Stomach smooth muscle (tissue), 2 donors: ENCODE measurements at regions not wholly inside any gene's neighbourhood (a gene's known extent, or its start where the extent isn't known, plus 50 kb on each side); places are given as distances from the start of the nearest gene placed in this dataset.

ENCODE experiments used
- H3K27ac ChIP-seq: one replicate; pipeline ENCODE4 v1.7.0; 2013; ENCODE audit warnings: mild to moderate bottlenecking, low read length, inconsistent platforms
- H3K27me3 ChIP-seq, 2 donors: one replicate each; pipeline ENCODE4 v1.7.0; 2013; ENCODE audit warnings: low read length in 2 of 2; ENCODE audit not compliant: insufficient read depth in 2 of 2, control insufficient read depth in 1 of 2
- H3K36me3 ChIP-seq, 2 donors: one replicate each; pipeline ENCODE4 v1.7.0; 2013; ENCODE audit warnings: low read length in 2 of 2; ENCODE audit not compliant: control insufficient read depth in 2 of 2, insufficient read depth in 2 of 2
- H3K4me1 ChIP-seq: one replicate; pipeline ENCODE4 v1.7.0; 2013; ENCODE audit warnings: low read length; ENCODE audit not compliant: control insufficient read depth, insufficient read depth
- H3K4me3 ChIP-seq, 2 donors: one replicate each; pipeline ENCODE4 v1.7.0; 2013; ENCODE audit warnings: low read length in 2 of 2
- H3K9ac ChIP-seq, 2 donors: one replicate each; pipeline ENCODE4 v1.7.0; 2013; ENCODE audit warnings: low read length in 2 of 2, mild to moderate bottlenecking in 1 of 2
- H3K9me3 ChIP-seq, 2 donors: one replicate each; pipeline ENCODE4 v1.7.0; 2013; ENCODE audit warnings: low read length in 2 of 2; ENCODE audit not compliant: control insufficient read depth in 2 of 2
- donor health status: healthy.
- donor health status: Pancreatic carcinoma.

DNA sequence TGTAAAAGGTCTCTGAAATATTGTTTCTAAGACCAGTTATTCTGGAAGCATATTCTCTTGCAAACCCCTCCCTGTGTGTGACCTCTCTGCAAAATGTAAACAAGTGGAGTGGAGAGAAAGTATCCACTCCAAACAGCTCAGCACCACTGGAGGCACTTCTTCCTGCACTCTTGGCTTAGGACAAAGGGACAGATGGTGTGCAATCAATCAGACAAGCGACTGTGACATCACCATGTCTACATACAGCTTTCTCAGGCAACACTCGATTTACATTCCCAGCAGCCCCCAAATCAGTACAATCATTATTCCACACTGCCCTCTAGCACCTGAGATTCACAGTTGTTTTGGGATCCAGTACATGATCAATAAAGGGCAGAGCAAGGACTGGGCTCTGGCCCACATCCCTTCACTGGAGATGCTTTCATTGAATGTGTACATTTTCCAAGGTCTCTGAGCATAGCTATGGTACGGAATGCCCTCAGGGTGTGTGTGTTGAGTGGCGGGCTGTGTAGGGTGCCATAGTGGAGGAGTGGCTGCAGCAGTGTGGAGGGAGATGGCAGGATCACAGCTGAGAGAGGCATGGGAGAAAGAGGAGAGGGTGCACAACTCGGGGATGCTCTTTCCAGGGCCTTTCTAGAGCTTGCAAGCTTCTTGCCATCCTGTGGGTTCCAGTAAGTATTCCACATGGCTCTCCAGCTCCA is 311.8 kb upstream of the ST6GAL2 start:
- Histone ChIP-seq H3K4me1 (no peaks in the 10 kb centered on the region), H3K27ac (no peak overlapping the region), H3K36me3 (no peaks in the 10 kb centered on the region), H3K9ac (no peak overlapping the region), H3K9me3 (no peaks in the 10 kb centered on the region), H3K4me3 (no peak overlapping the region), H3K27me3 (no peaks in the 10 kb centered on the region)

DNA sequence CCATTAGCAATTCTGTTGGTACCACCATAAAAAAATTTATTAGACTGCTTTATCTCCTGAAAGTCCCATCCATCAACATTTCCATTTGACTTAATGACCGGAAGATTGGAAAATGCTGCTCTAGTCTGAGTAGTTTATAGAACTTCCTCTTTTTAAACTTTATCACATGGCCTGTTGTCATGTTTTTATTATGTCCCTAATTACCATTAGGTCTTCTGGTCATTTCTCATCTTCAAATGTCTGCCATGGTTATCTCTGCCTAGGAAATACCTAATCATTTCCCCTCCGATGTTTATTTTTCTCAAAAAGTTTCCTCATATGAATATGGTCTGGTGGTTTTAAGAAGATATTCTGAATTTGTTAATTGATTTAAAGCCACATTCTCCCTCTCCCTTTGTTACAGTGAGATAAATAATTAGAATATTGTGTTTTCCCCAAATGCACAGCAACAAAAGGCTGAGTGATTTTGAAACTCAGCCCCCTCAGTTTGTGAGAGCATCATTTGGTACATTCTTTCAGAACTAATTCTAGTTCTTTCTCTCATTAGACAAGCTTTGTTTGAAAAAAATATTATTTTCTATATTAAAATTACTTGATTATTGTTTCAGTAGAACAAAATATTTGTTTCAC is 317.1 kb upstream of the ST6GAL2 start:
- no peak overlapping the region for H3K4me3 ChIP-seq
- no peaks in the 10 kb centered on the region for H3K9me3 ChIP-seq
- H3K27ac ChIP-seq = no peak overlapping the region
- no peaks in the 10 kb centered on the region for H3K4me1 ChIP-seq
- H3K27me3 ChIP-seq = no peaks in the 10 kb centered on the region
- no peaks in the 10 kb centered on the region for H3K36me3 ChIP-seq
- H3K9ac ChIP-seq = no peak overlapping the region

DNA sequence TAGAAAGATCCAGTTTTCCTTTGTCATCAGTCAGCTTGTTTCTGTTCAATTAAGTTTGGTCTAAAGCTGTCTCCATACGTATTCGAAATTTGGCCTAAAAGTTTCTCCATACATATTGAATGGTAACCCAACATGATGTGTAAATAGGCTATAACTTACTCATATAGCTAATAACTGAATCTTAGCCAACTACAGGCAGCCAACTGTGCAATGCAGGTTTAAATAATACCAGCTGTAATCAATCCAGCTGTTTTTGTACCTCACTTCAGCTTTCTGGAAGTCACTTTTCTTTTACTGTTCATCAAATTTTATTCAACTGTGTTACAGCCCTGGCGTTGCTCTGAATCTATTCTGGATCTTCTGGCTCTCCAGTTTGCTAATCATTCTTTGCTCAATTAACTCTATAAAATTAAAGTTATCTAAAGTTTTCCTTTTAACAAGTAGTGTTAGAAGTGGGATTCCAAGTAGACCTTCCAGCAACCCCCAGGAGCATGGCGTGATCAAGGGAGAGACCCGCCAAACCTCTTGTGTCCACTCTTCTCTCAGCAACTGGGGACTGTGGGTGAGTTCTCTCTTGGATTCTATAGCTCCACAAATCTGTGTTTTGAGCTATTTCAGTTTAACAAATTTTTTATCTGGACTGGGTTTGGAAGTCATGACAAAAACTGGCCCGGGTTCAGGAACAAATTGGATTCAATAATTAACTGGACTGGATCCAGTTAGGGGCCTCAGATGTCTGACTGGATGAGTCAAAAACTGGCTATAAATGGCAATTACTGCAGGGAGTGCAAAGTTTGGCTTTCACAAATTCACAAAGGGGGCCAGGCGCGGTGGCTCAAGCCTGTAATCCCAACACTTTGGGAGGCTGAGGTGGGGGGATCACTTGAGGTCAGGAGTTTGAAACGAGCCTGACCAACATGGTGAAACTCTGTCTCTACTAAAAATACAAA is 329.7 kb upstream of the ST6GAL2 start:
- no peak overlapping the region for H3K4me3 ChIP-seq
- H3K4me1 ChIP-seq = no peaks in the 10 kb centered on the region

DNA sequence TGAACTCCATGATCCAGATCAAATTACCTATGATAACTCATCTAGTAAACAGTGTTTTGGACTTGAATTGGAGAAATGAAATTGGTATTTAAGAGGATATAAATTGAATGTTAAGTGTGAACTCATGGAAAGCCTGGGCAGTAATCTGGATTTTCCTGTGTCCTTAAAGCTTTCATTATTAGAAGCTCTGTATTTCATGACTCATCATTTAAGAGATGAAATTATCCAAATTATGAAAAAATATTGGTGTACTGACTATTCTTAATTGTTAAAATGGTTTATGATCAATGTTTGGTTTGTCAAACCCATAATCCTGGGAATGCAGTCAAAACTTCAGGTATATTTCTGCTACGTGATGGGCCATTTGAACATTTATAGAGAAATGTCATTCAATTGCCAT is 332.2 kb upstream of the ST6GAL2 start:
- H3K9ac ChIP-seq = no peak overlapping the region
- no peak overlapping the region for H3K27ac ChIP-seq
- no peaks in the 10 kb centered on the region for H3K36me3 ChIP-seq
- H3K4me3 ChIP-seq = no peak overlapping the region
- no peaks in the 10 kb centered on the region for H3K4me1 ChIP-seq
- no peaks in the 10 kb centered on the region for H3K27me3 ChIP-seq
- no peaks in the 10 kb centered on the region for H3K9me3 ChIP-seq

More for the DNA sequence above, 329.7 kb upstream of the ST6GAL2 start:
- no peaks in the 10 kb centered on the region for H3K36me3 ChIP-seq
- H3K27ac ChIP-seq = no peak overlapping the region
- H3K9me3 ChIP-seq = no peaks in the 10 kb centered on the region
- no peak overlapping the region for H3K9ac ChIP-seq
- H3K27me3 ChIP-seq = no peaks in the 10 kb centered on the region

DNA sequence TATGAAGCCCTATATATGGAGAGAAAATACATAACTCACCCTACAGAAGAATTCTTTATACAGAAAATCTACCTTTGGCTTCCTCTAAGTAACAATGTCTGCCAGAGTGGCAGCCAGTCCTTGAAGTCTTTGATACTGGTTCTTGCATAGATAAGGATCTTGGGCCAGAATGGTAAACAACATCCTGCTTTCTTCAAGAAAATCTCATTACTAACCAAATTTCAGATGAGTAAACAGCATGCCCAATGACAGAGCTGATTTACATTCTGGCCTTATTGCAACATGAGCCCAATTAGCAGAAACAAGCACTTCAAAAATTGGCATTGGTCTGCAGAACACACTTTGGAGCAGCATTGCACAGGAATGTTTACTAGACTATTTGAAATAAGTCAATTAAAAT is 336.5 kb upstream of the ST6GAL2 start:
- Histone ChIP-seq H3K27ac (no peak overlapping the region), H3K9ac (no peak overlapping the region), H3K27me3 (no peaks in the 10 kb centered on the region), H3K36me3 (no peaks in the 10 kb centered on the region), H3K9me3 (no peaks in the 10 kb centered on the region), H3K4me1 (no peaks in the 10 kb centered on the region), H3K4me3 (no peak overlapping the region)

DNA sequence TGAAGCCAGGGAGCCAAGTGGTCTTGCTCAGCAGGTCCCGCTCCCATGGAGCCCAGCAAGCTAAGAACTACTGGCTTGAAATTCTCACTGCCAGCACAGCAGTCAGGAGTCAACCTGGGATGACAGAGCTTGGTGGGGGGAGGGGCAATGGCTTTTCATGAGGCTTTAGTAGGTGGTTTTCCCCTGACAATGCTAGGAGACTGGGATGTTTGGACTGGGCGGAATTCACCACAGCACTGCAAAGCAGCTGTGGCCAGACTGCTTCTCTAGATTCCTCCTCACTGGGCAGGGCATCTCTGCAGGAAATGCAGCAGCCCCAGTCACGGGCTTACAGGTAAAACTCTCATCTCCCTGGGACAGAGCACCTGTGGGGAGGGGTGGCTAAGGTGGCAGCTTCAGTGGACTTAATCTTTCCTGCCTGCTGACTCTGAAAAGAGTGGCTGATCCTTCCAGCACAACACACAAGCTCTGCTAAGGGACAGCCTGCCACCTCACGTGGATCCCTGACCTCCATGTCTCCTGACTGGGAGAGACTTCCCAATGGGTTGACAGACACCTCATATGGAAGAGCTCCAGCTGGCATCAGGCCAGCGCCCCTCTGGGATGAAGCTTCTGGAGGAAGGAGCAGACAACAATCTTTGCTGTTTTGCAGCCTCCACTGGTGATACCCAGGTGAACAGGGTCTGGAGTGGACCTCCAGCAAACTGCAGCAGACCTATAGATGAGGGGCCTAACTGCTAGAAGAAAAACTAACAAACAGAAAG is 349.7 kb upstream of the ST6GAL2 start:
- no peaks in the 10 kb centered on the region for H3K27me3 ChIP-seq
- H3K9me3 ChIP-seq = no peaks in the 10 kb centered on the region
- no peaks in the 10 kb centered on the region for H3K4me1 ChIP-seq
- H3K4me3 ChIP-seq = no peak overlapping the region
- H3K27ac ChIP-seq = no peak overlapping the region
- no peaks in the 10 kb centered on the region for H3K36me3 ChIP-seq
- H3K9ac ChIP-seq = no peak overlapping the region

DNA sequence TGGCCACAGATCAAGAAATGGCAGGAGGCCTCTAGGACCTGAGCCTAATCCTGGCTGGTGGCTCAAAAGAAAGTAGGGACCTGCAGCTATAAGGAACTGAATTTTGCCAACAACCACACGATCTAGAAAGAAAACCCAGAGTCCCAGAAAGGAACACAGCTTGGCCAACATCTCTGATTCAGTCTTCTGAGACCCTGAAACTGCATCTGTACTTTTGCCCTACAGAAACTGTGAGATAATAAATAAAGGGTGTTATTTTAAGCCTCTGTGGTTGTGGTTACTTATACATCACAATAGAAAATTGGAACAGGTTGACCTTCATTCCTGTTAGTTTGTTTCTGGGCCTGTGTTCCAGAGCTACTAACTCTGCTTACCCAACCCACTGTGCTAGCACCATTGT is 356.8 kb upstream of the ST6GAL2 start:
- H3K4me1 ChIP-seq = no peaks in the 10 kb centered on the region
- H3K9ac ChIP-seq = no peak overlapping the region
- no peak overlapping the region for H3K27ac ChIP-seq
- H3K4me3 ChIP-seq = no peak overlapping the region
- H3K36me3 ChIP-seq = no peaks in the 10 kb centered on the region
- no peaks in the 10 kb centered on the region for H3K9me3 ChIP-seq
- H3K27me3 ChIP-seq = no peaks in the 10 kb centered on the region

DNA sequence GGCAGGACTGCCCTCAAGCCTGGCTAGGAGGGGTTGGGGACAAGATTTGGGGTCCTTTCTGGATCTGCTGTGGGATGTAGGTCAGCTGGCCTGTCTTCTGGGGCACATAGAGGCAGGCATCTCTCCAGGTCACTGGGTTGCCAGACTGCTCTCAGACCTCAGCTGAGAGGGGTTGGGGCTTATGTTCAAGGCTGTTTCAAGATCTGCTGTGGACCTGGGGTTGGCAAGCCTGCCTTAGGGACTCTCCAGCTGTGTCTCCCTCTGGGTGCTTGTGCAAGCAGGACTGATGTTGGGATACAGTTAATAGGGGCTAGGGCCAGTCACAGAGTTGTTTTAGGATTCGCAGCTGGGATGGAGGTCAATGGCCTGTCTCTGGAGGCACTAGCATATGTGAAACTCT is 363.0 kb upstream of the ST6GAL2 start:
- no peaks in the 10 kb centered on the region for H3K27me3 ChIP-seq
- H3K9ac ChIP-seq = no peak overlapping the region
- H3K27ac ChIP-seq = no peak overlapping the region
- no peaks in the 10 kb centered on the region for H3K4me1 ChIP-seq
- no peaks in the 10 kb centered on the region for H3K36me3 ChIP-seq
- no peak overlapping the region for H3K4me3 ChIP-seq
- no peaks in the 10 kb centered on the region for H3K9me3 ChIP-seq

DNA sequence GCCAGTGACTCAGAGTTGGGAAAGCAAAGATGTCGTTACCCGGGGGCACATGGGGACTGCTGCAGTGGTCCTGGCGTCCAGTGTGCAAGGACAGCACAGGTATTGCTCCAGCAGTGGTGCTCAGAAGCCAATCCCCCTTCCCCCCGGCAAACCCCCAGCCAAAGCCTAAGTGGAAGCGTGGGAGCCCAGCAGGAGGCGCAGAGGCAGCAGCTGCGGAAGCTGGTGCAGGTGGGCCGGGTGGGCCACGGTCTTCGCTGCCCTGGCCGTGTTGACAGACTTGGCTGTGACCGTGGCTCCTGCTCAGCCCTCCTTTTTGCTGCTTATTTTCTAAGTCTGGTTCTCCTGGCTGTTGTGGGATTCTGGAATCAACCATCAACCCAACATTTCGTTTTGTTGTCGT is 369.8 kb upstream of the ST6GAL2 start:
- no peak overlapping the region for H3K9ac ChIP-seq
- H3K4me1 ChIP-seq = no peaks in the 10 kb centered on the region
- H3K4me3 ChIP-seq = no peak overlapping the region
- H3K36me3 ChIP-seq = no peaks in the 10 kb centered on the region
- H3K27ac ChIP-seq = no peak overlapping the region
- H3K9me3 ChIP-seq = no peaks in the 10 kb centered on the region
- no peaks in the 10 kb centered on the region for H3K27me3 ChIP-seq
